ENCODE measurements at regions not wholly inside any gene's neighbourhood (a gene's known extent, or its start where the extent isn't known, plus 50 kb on each side); places are given as distances from the start of the nearest gene placed in this dataset.

DNA sequence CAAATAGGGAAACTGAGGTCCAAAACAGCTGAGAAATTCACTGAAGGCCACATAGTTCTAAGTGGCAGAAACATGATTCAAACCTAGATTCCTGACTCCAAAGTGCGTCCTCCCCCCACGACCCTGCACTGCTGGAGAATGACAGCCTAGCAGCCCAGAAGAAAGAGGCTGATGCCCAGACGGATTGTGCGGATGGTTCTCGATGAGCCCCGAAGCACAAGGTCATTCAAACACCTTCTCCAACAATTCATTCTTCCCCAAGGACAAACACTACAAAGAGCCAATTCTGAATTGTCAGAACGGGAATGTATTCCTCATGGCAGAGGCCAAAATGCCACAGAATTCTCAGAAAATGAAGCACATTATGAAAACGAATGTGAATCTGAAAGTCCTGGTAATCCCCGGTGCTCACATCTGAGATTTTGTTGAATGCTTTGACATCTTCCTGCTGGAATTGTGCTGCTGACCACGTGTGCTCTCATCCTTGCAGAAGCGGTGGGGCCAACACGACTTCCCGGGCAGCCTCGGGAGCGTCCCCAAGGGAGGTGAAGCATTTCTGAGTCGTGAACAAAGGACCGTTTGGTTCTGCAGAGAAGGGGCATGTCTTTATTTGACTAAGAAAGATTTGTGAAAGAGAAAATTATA, 337.0 kb downstream of the EIPR1 start:
- intact Hi-C loops (cut with DNase I) = no loop called here
- H3K9me3 ChIP-seq = no peaks in the 10 kb centered on the region
- no peaks in the 10 kb centered on the region for H3K4me1 ChIP-seq
- no peak overlapping the region for H3K9ac ChIP-seq (ENCODE audit: low read depth in 2 of 2, low read length in 2 of 2)
- no peaks in the 10 kb centered on the region for H3K36me3 ChIP-seq
- no peak overlapping the region for H3K27ac ChIP-seq
- H3K27me3 ChIP-seq = no peaks in the 10 kb centered on the region
- H3K4me3 ChIP-seq = no peak overlapping the region
- no peak for DNase-seq
- TF ChIP-seq, protein P1, sequence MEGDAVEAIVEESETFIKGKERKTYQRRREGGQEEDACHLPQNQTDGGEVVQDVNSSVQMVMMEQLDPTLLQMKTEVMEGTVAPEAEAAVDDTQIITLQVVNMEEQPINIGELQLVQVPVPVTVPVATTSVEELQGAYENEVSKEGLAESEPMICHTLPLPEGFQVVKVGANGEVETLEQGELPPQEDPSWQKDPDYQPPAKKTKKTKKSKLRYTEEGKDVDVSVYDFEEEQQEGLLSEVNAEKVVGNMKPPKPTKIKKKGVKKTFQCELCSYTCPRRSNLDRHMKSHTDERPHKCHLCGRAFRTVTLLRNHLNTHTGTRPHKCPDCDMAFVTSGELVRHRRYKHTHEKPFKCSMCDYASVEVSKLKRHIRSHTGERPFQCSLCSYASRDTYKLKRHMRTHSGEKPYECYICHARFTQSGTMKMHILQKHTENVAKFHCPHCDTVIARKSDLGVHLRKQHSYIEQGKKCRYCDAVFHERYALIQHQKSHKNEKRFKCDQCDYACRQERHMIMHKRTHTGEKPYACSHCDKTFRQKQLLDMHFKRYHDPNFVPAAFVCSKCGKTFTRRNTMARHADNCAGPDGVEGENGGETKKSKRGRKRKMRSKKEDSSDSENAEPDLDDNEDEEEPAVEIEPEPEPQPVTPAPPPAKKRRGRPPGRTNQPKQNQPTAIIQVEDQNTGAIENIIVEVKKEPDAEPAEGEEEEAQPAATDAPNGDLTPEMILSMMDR (IDR thresholded peaks at IDR 0.05) = no peak

DNA sequence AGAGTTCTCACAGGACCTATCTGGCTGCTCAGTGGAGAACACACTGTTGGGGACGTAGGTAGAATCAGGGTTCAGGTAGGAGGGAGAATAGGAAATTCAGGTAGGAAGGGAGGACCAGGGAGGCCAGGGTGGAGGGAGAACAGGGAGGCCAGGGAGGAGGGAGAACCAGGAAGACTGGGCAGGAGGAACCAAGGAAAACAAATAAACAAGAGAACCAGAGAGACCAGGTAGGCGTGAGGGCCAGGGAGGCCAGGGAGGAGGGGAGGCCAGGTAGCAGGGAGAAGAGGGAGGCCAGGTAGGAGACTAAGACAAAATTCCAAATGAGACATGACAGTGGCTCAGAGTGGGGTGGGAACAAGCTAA, 337.6 kb downstream of the EIPR1 start:
- Histone ChIP-seq H3K27me3 (no peaks in the 10 kb centered on the region), H3K9me3 (no peaks in the 10 kb centered on the region), H3K4me1 (no peaks in the 10 kb centered on the region), H3K4me3 (no peak overlapping the region), H3K27ac (no peak overlapping the region), H3K36me3 (no peaks in the 10 kb centered on the region), H3K9ac (ENCODE audit: low read depth in 2 of 2, low read length in 2 of 2) (no peak overlapping the region)
- intact Hi-C loops (cut with DNase I) = no loop called here
- DNase-seq = no peak
- TF ChIP-seq, protein P1 (IDR thresholded peaks at IDR 0.05) = no peak

DNA sequence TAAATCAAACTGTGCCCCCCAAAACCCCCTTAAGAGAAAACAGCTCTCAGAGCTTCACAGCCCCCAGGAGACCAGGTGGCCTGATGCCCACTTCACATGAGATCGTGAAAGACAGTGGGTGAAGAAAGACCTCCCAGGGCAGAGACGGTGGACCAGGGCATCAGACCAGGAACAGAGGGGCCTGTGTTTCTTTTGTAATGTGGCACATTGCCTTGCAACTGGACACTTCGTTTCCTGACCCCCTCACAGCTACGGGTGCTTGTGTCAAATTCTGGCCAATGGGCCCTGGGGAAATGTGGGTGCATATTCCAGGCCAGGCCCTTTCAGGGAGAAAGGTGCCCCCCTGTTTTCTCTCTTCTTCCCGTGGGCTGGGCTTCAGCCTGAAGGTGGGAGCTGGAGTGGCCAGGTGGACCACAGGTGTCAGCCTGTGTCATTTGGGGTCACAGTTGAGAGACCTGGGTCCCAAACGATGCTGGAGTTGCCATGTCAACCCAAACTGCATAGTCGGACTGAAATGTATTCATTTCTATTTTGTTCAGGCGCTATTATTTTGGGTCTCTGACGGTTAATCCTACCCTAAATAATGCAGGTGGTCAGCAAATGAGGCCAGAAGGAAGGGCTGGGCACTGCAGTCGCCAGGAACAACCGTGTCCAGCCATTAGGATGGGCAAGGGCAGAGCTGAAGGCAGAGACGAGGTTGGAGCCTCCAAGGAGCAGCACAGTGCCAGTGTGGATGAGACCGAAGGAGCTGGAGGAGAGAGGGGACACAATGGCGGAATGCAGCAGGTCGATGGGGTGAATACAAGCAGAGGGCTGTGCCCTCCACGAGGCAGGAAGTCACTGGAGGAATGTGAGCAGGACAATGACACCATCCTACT, 338.2 kb downstream of the EIPR1 start:
- DNase-seq = no peak
- Histone ChIP-seq H3K36me3 (no peaks in the 10 kb centered on the region), H3K4me3 (no peak overlapping the region), H3K9me3 (no peaks in the 10 kb centered on the region), H3K27me3 (no peaks in the 10 kb centered on the region), H3K27ac (no peak overlapping the region), H3K4me1 (no peaks in the 10 kb centered on the region), H3K9ac (ENCODE audit: low read depth in 2 of 2, low read length in 2 of 2) (no peak overlapping the region)
- TF ChIP-seq, protein P1 (IDR thresholded peaks at IDR 0.05) = no peak
- intact Hi-C loops (cut with DNase I) = no loop called here

DNA sequence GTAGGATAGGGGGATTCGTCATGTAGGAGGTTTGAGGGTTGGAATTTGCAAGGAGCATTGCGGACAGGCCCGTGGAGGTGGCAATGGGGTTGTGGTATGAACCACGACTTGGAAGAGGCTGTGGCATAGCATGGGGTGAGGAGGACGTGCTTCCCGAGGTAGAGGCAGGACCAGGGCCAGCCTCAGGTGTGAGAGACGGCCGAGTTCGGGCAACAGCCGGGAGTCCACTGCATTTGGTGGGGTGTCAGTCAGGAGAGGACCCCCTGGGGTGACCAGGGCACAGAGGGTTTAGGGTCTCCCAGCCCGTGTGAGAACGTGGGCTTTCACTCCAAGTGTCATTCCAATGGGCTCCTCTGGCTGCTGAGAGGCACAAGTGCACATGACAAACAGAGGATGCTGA, 339.0 kb downstream of the EIPR1 start:
- intact Hi-C loops (cut with DNase I) = no loop called here
- DNase-seq = no peak
- H3K9me3 ChIP-seq = no peaks in the 10 kb centered on the region
- no peaks in the 10 kb centered on the region for H3K4me1 ChIP-seq
- H3K36me3 ChIP-seq = no peaks in the 10 kb centered on the region
- H3K9ac ChIP-seq (ENCODE audit: low read depth in 2 of 2, low read length in 2 of 2) = no peak overlapping the region
- no peaks in the 10 kb centered on the region for H3K27me3 ChIP-seq
- TF ChIP-seq, protein P1 (IDR thresholded peaks at IDR 0.05) = no peak
- H3K4me3 ChIP-seq = no peak overlapping the region
- H3K27ac ChIP-seq = no peak overlapping the region

DNA sequence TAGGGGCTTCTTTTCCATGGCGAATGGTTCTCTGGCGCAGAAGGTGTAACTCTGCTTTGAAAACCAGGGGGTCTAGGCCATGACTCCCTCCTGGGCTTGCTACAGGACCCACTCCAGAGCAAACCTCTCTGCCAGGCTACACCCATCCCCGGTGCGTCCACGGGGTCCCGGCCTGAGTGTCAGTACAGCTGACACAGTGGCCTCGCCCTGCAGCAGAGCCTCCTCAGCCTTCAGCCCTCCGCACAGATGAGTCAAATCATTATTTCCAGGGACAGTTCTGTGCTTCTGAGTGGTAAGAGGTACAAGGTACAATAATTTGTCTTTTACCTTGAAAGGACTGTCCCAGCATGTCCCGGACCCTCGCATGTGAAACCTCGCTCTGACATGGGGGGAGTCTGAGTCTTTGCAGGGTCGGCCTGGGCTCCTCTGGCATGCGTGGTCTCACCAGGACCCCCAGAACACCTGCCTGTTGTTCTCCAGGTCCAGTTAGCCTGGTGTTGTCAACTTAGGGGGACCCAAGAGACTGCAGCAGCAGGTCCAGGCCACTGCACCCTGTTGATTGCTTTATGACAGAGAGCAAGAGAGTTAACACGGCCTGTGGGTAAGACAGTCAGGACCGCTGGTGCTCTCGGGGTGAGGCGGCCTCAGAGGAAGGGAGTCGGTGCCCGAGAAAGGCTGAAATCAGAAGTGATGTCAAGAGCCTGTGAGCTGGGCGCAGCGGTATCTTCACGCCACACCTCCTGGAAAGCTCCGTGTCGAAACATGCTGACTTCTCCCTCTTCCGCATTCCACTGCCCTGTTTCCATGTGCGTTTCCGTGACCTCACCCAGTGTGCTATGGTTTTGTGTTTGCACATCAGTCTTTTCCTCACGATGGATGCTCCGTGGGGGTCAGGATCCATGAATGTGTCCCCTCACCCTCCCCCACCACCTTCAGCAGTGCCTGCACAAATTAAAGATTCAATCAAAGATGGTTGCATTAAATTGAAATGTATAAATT, 340.1 kb downstream of the EIPR1 start:
- TF ChIP-seq, protein P1 (IDR thresholded peaks at IDR 0.05) = no peak
- DNase-seq = no peak
- H3K27ac ChIP-seq = no peak overlapping the region
- H3K27me3 ChIP-seq = no peaks in the 10 kb centered on the region
- intact Hi-C loops (cut with DNase I) = no loop called here
- H3K9me3 ChIP-seq = no peaks in the 10 kb centered on the region
- H3K36me3 ChIP-seq = no peaks in the 10 kb centered on the region
- no peak overlapping the region for H3K4me3 ChIP-seq
- no peaks in the 10 kb centered on the region for H3K4me1 ChIP-seq
- H3K9ac ChIP-seq (ENCODE audit: low read depth in 2 of 2, low read length in 2 of 2) = no peak overlapping the region

Measured in colonic mucosa (tissue), 4 donors.